ENCODE measurements at regions not wholly inside any gene's neighbourhood (a gene's known extent, or its start where the extent isn't known, plus 50 kb on each side); places are given as distances from the start of the nearest gene placed in this dataset.
A peak's percentile ranks its signal among the peaks of the same experiment; 100 is the strongest.

DNA sequence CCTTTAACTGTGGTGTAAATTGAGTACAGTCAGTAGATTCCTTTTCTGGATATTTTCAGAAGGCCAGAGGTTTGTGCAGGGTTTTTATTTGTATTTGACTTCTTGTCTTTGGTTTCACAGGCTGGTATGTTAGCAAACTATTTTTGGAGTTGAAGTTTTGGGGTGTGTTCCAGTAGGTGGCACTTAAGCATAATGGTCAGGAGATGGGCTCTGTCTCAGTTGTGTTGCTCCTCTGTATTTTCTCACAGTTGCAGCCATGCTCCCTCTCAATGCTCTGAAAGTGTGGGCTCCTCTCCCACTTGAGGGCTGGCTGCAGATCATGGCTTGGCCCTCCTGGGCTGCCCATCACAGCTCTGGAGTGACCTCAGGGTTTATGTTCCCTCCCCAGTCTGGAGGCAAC is 267.0 kb upstream of the PCSK5 start:
- Histone ChIP-seq H3K4me3 (ENCODE audit: low read depth, low read length) (no peak overlapping the region), H3K36me3 (ENCODE audit: control insufficient read depth, insufficient read depth, low read length) (no peaks in the 10 kb centered on the region), H3K27me3 (ENCODE audit: control insufficient read depth, insufficient read depth, low read length) (no peaks in the 10 kb centered on the region)
- FAIRE-seq (no peak), DNase-seq (ENCODE audit: low read depth) (no peak)
- no peak for TF ChIP-seq CTCF (IDR thresholded peaks at IDR 0.05; ENCODE audit: insufficient read depth, low read length, severe bottlenecking)

DNA sequence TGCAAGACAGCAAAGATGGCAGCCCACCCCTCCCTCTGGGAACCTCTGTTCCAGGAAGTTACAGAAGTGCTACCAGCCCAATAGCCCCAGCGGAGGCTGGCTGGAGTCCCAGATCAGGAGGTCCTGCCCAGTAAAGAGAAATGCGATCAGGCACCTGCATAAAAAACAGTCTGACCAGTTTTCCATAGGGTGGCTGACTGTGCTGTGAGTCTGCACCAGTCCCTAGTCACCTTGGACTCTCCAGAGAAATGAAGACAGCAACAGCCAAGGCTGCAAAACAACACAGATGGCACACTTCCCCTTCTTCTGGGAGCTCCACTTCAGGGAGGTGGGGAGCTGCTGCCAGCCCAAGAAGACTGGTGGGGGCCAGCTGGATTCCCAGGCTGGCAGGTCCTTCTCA is 265.5 kb upstream of the PCSK5 start:
- DNase-seq (ENCODE audit: low read depth) (no peak), FAIRE-seq (no peak)
- Histone ChIP-seq H3K27me3 (ENCODE audit: control insufficient read depth, insufficient read depth, low read length) (no peaks in the 10 kb centered on the region), H3K4me3 (ENCODE audit: low read depth, low read length) (no peak overlapping the region), H3K36me3 (ENCODE audit: control insufficient read depth, insufficient read depth, low read length) (no peaks in the 10 kb centered on the region)
- TF ChIP-seq CTCF (IDR thresholded peaks at IDR 0.05; ENCODE audit: insufficient read depth, low read length, severe bottlenecking) = no peak

- no peaks in the 10 kb centered on the region for H3K36me3 ChIP-seq (ENCODE audit: control insufficient read depth, insufficient read depth, low read length)
- no peaks in the 10 kb centered on the region for H3K27me3 ChIP-seq (ENCODE audit: control insufficient read depth, insufficient read depth, low read length)
- DNase-seq (ENCODE audit: low read depth) (no peak), FAIRE-seq (no peak)
- no peak overlapping the region for H3K4me3 ChIP-seq (ENCODE audit: low read depth, low read length)
- TF ChIP-seq CTCF (IDR thresholded peaks at IDR 0.05; ENCODE audit: insufficient read depth, low read length, severe bottlenecking) = no peak
Observed at GRCh38 chr9:75626860-75627259, 263.6 kb upstream of the PCSK5 start.

GRCh38 chr9:75628952-75629351 is 261.5 kb upstream of the PCSK5 start:
- no peak overlapping the region for H3K4me3 ChIP-seq (ENCODE audit: low read depth, low read length)
- no peaks in the 10 kb centered on the region for H3K36me3 ChIP-seq (ENCODE audit: control insufficient read depth, insufficient read depth, low read length)
- no peaks in the 10 kb centered on the region for H3K27me3 ChIP-seq (ENCODE audit: control insufficient read depth, insufficient read depth, low read length)
- FAIRE-seq = no peak
- no peak for TF ChIP-seq CTCF (IDR thresholded peaks at IDR 0.05; ENCODE audit: insufficient read depth, low read length, severe bottlenecking)
- DNase-seq (ENCODE audit: low read depth) = no peak

DNA sequence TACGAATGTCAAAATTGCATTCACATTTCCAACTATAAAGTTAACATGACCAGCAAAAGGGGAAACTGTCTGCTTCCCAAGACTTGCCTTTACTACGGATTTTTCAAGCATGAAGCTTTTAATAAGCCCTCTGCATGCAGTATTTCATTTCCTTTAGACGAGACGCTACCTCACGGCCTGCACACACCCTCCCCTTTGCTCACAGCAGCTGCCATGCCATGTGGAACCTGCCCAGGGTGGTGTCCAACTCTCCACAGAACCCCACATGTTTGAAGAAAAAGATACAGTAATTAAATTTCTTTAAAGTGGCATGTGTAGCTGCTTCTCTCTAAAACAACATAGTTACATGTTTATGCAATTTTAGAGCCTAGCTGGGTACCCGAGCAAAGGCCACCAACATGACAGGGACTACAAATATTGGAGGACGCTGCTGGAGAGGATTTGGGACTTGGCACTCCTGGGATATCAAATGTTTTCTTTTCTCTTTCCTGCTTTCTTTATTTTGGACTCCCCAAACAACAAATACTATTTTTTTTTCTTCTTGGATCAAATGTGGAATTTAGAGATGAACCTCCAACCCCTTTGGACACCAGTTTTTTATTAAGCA is 256.9 kb upstream of the PCSK5 start:
- DNase-seq (ENCODE audit: low read depth) (no peak), FAIRE-seq (peak; percentile 52)
- TF ChIP-seq CTCF (IDR thresholded peaks at IDR 0.05; ENCODE audit: insufficient read depth, low read length, severe bottlenecking) = no peak
- H3K36me3 ChIP-seq (ENCODE audit: control insufficient read depth, insufficient read depth, low read length) = no peaks in the 10 kb centered on the region
- no peaks in the 10 kb centered on the region for H3K27me3 ChIP-seq (ENCODE audit: control insufficient read depth, insufficient read depth, low read length)
- H3K4me3 ChIP-seq (ENCODE audit: low read depth, low read length) = no peak overlapping the region

DNA sequence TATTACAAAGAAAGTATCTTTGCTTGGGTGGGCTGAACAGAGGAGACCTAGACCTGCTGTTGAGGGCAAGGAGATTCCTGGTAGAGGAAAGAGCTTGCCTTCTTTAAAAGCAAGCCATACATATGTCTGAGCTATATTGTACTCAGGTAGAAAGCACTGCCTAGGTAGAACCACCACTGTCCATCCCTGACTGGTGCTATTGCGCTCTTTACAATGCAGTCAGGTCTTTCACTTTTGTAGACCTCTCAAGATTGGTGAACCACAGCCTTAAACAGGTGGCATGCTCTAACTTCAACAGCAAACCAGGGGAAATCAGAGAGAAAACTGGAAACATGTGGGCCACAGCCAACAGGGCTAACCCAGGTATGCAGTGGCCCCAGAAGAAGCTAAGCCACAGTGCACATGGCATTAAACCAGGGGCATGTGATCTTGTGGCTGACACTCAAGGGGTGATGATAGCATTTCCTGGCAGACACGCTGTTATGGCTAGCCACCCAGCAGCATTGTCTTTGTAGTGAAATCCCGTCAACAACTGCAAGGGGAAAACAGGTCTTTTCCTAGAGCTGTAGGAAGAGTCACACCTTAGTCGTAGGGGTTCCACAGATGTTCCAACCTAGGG is 253.9 kb upstream of the PCSK5 start:
- DNase-seq (ENCODE audit: low read depth) = no peak
- peak; percentile 64 for FAIRE-seq

More for the DNA sequence above, 253.9 kb upstream of the PCSK5 start:
- Histone ChIP-seq H3K4me3 (ENCODE audit: low read depth, low read length) (no peak overlapping the region), H3K27me3 (ENCODE audit: control insufficient read depth, insufficient read depth, low read length) (no peaks in the 10 kb centered on the region), H3K36me3 (ENCODE audit: control insufficient read depth, insufficient read depth, low read length) (no peaks in the 10 kb centered on the region)
- TF ChIP-seq CTCF (IDR thresholded peaks at IDR 0.05; ENCODE audit: insufficient read depth, low read length, severe bottlenecking) = no peak

All from bronchial epithelial cell (primary cell).